Nucleus accumbens (tissue), 56 donors: ENCODE measurements at regions not wholly inside any gene's neighbourhood (a gene's known extent, or its start where the extent isn't known, plus 50 kb on each side); places are given as distances from the start of the nearest gene placed in this dataset.

ENCODE experiments used
- DNase-seq, 56 donors: peaks; one replicate each; lab custom pipeline; 2025; lab: John Stamatoyannopoulos, UW

- DNase-seq = no peak
These were observed 160.6 kb upstream of the COL21A1 start for GRCh38 chr6:56407883-56408410.

DNA sequence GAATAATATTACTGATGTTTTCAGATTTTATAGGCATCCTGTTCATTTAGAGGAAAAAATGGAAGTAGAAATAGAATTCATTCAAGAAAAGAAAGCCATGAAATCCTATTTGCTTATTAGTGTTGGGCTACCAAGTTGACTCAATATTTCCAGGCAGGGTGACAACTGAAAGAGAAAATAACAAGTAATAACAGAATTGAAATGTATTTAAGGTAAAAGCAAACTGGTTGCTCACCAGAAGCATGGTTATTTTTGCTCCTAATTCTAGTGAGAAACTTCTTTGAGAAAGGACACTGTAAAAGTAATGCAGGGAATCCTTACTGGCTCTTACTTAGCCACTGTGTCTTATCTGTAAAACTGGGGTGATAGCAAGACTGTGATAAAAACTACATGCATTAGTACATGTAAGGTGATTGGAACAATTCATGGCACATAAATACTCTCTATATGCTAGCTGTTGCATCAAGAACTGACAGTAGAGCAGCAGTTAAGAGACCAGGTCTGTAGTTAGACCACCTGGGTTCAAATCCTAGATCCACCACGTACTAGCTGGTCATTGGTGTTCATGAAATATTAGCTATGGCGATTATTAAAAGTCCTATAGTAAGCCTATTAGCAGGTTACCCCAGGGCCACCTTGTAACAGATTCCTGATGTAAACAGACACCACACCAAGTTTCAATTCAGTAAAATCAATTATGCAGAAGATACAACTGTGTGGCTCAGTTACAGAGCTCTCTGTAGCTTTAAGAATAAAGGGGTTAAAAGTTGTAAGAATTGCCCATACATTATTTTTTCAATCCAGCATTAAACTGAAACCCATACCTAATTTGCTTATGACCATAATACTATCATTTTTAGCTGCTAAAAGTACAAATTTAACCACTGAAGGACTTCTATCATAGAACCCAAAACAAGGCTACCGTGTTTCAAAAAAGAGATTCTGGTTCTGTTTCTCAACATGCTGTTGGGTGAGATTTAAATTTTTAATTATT lies 159.2 kb upstream of the COL21A1 start:
- DNase-seq = no peak

GRCh38 chr6:56404599-56404998 lies 157.2 kb upstream of the COL21A1 start:
- no peak for DNase-seq

GRCh38 chr6:56403745-56404144 lies 156.4 kb upstream of the COL21A1 start:
- no peak for DNase-seq

DNA sequence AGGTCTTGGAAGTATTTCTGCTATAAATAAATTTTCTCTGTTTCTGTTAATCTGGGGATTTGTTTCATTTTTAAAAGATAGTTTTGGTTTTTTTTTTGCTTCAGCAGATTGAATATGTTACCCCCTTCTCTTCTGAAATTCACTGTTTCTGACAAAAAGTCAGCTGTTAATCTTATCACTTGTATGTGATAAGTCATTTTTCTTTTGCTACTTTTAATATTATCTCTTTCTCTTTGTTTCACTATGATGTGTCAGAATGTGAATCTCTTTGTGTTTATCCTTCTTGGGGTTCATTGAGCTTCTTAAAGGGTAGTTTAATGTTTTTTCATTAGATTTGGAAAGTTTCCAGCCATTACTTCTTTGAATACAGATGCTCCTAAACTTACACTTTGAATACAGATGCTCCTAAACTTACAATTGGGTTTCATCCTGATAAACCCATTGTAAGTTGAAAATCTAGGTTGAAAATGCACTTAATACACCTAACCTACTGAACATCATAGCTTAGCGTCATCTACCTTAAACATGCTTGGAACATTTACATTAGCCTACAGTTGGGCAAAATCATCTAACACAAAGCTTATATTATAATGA lies 154.2 kb upstream of the COL21A1 start:
- no peak for DNase-seq

DNA sequence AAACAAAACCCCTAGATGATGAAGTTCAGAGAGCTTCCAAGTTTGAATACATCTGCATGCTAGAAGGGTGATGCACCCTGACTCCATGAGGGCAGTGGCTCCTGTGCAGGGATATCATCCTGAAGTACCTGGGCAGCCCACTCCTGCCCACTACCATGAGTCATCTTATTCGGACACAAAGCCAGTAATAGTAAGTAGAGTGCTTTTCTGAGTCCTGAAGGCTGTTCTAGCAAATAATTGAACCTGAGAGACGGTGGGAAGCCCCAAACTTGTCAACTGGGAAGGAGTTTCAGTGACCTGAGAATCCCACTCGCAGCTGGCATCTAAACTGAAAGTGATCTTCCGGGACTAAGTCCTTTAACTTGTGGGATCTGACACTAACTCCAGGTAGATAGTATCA lies 152.9 kb upstream of the COL21A1 start:
- no peak for DNase-seq

- no peak for DNase-seq
These were observed 152.4 kb upstream of the COL21A1 start for GRCh38 chr6:56399672-56400263.

DNA sequence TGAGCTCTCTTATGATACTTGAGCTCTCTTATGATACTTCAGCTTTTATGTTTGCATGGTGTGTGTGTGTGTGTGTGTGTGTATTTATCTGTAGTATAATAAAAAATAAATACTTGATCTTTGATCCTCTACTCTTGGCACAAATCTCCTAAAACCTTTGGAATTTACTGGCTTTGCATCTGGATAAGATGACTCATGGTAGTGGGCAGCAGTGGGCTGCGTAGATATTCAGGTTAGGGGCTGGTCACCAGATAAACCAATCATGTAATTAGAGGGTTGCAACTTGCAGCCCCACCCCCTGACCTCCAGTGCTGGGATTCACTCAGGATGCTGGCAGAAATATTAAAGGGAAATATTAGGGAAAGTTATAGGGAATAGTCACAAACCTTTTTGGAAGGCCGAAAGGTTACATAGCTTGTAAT lies 151.9 kb upstream of the COL21A1 start:
- DNase-seq = no peak

DNA sequence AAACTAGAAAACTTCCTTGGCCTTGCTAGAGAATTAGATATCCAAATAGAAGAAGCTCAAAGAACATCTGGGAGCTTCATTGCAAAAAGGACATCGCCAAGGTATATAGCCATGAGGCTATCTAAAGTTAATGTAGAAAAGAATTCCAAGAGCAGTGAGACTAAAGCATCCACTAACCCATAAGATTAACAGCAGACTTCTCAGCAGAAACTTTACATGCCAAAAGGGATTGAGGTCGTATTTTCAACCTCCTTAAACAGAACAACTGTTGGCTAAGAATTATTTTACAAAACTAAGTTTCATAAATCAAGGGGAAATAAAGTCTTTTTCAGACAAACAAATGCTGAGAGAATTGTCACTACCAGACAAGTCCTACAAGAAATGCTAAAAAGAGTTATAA lies 149.1 kb upstream of the COL21A1 start:
- no peak for DNase-seq

GRCh38 chr6:56393615-56394612 lies 146.5 kb upstream of the COL21A1 start:
- no peak for DNase-seq

DNA sequence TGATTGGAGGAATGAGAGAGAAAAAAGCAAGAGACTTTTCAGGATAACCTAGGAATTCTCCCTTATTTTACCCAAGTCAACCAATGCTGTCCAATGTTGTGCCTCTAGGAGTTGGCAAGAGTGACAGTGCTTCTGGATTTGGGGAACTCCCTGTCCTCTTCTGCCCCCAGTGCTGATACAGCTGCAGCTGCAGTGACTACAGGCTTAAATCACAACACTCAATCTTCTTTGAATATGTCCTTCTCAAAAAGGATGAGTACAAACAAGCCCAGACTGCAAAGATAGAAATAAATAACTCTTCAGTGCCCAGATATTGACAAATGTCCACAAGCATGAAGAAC lies 141.0 kb upstream of the COL21A1 start:
- no peak for DNase-seq

DNA sequence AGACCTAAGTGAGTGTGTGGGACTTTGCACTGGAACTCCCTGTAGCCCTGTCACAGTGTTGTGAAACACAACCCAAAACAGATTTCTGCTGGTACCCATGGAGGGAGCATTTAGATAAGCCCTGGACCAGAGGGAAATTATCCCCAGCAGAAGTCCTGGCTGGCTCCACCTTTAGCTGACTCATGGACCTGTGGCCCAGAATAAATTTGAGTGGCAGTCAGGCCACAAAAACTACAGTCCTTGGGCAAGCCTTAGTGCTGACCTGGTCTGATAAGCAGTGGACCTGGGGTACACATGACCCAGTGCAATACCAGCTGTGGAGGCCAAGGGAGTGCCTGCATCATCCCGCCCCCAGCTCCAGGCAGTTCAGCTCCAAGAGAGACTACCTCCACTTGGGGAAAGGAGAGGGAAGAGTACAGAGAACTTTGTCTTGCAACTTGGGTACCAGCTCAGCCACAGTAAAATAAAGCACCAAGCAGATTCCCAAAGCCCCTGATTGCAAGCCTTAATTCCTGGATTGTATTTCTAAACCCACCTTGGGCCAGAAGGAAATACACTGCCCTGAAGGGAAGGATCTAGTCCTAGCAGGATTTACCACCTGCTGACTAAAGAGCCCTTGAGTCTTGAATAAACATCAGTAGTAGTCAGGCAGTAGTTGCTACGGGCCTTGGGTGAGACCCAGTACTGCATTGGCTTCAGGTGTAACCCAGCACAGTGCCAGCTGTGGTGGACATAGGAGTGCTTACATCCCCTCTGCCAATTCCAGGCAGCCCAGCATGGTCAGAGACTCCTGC lies 140.4 kb upstream of the COL21A1 start:
- DNase-seq = no peak

- no peak for DNase-seq
These were observed 139.3 kb upstream of the COL21A1 start for GRCh38 chr6:56386717-56387116.

GRCh38 chr6:56385981-56386593 lies 138.7 kb upstream of the COL21A1 start:
- DNase-seq = no peak

- no peak for DNase-seq
These were observed 135.8 kb upstream of the COL21A1 start for GRCh38 chr6:56383160-56383559.

- DNase-seq = no peak
These were observed 135.1 kb upstream of the COL21A1 start for GRCh38 chr6:56382416-56382940.

GRCh38 chr6:56381801-56382251 lies 134.4 kb upstream of the COL21A1 start:
- DNase-seq = no peak

DNA sequence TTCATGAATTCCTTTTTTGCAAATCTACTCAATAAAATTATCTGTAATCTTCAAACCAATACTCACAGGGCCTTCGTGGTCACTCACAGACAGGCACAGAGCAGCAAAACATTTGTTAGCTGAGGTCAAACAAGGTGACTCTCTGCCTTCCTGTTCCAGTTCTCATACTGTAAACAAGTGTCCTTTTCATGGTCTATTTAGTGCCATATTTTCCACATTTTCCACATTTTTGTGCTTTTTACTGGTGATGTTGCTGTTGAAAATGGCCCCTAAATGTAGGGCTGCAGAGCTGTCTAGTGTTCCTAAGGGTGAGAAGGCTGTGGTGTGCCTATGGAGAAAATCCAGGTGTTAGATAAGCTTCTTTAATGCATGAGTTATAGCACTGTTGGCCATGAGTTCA lies 133.1 kb upstream of the COL21A1 start:
- DNase-seq = no peak
